ENCODE measurements at regions not wholly inside any gene's neighbourhood (a gene's known extent, or its start where the extent isn't known, plus 50 kb on each side); places are given as distances from the start of the nearest gene placed in this dataset.

GRCh38 chr5:146940295-146940694 lies 61.7 kb upstream of the PPP2R2B start:
- intact Hi-C loops (cut with micrococcal nuclease) = no loop called here
- no peak overlapping the region for H3K27ac Mint-ChIP-seq
- no peaks in the 10 kb centered on the region for H3K4me1 Mint-ChIP-seq
- no peak for DNase-seq
- H3K9me3 Mint-ChIP-seq = no peaks in the 10 kb centered on the region
- no peaks in the 10 kb centered on the region for H3K36me3 Mint-ChIP-seq (ENCODE audit: low read depth)
- peaks cover 2% of the 10 kb centered on the region for H3K27me3 Mint-ChIP-seq
- H3K4me3 Mint-ChIP-seq = no peak overlapping the region

DNA sequence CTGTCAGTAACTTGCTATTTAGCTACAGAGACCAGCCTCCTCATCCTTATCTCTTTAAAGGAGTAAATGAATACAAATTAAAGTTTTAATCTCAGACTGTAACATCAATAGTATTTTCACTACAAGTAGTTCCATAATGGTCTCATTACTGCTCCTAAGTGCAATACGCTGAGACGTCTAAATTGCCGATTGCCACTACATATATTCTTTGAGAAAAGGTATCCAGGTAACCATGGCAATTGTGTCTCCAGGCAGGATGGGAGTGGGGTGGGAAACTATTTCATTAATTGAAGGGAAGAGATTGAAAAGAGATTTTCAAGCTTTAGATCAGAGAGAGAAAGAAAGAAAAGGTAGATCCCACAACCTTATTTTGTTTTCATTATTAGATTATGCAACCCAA lies 65.5 kb upstream of the PPP2R2B start:
- H3K4me3 Mint-ChIP-seq = no peak overlapping the region
- intact Hi-C loops (cut with micrococcal nuclease) = no loop called here
- H3K36me3 Mint-ChIP-seq (ENCODE audit: low read depth) = no peaks in the 10 kb centered on the region
- H3K4me1 Mint-ChIP-seq = no peaks in the 10 kb centered on the region
- no peaks in the 10 kb centered on the region for H3K27me3 Mint-ChIP-seq
- no peak overlapping the region for H3K27ac Mint-ChIP-seq
- H3K9me3 Mint-ChIP-seq = no peaks in the 10 kb centered on the region
- no peak for DNase-seq

- intact Hi-C loops (cut with micrococcal nuclease) = no loop called here
- no peak for DNase-seq
- Mint-ChIP-seq H3K9me3 (no peaks in the 10 kb centered on the region), H3K4me1 (no peaks in the 10 kb centered on the region), H3K27ac (no peak overlapping the region), H3K36me3 (ENCODE audit: low read depth) (no peaks in the 10 kb centered on the region), H3K27me3 (no peaks in the 10 kb centered on the region), H3K4me3 (no peak overlapping the region)
Measured at GRCh38 chr5:146944764-146945616, 66.4 kb upstream of the PPP2R2B start.

DNA sequence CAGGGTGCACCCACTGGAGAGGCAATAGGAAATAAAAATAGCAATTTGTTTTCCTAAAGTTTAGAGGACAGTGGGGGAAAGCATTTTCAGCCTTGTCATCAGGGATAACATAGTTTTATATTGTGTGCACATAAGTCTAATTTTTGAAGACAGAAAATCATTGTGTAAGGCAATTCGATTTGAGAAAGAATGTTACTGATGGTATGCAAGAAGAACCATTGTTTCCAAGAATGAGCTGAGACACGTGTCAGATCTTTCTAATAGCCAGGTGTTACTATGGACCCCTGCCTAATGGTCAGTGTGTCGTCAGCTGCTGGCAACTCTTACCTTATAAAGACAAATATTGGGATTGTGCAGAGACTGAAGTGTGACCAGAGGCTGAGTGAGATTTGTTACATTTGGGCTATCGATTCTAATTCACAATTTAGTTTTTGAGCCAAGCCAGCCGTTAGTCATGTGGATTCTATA lies 67.1 kb upstream of the PPP2R2B start:
- no peaks in the 10 kb centered on the region for H3K4me1 Mint-ChIP-seq
- no peak overlapping the region for H3K4me3 Mint-ChIP-seq
- no peak for DNase-seq
- no peak overlapping the region for H3K27ac Mint-ChIP-seq
- H3K9me3 Mint-ChIP-seq = no peaks in the 10 kb centered on the region
- intact Hi-C loops (cut with micrococcal nuclease) = no loop called here
- H3K27me3 Mint-ChIP-seq = no peaks in the 10 kb centered on the region
- H3K36me3 Mint-ChIP-seq (ENCODE audit: low read depth) = no peaks in the 10 kb centered on the region

DNA sequence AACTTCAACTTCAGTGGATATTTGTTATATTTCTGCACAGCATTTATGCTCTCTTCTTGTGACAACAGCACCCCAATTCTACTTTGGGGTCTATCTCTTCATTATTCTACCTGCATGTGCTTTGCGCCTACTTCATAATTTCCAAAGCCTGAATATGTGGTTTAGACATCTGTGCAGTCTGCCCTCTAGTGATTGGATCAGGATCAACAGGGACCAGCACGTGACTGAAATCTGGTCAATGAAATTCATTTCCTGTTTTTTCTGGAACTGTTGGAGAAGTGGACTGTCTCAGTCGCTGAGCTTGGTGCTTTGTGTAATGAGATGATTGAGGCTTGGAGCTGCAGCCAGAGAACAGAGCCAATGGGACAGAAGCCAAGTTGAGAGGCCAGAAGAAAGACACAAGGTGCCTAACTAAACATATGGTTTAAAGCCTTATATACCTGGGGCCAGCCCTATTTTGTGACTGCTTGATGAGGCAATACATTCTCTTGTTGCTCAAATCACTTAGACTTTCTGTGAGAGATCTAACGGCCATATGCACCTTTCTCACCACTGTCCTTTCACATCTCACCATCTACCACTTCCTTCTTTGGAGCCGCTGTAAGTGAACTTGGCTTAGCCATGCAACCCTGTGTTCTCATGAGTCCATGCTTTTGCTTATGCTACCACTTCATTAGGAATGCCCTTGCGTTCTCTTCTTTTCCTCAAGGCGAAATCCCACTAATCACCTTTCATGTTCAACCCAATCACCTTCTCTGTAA lies 68.8 kb upstream of the PPP2R2B start:
- H3K36me3 Mint-ChIP-seq (ENCODE audit: low read depth) = no peaks in the 10 kb centered on the region
- H3K27me3 Mint-ChIP-seq = no peaks in the 10 kb centered on the region
- H3K27ac Mint-ChIP-seq = no peak overlapping the region
- intact Hi-C loops (cut with micrococcal nuclease) = no loop called here
- H3K4me1 Mint-ChIP-seq = no peaks in the 10 kb centered on the region
- no peak overlapping the region for H3K4me3 Mint-ChIP-seq
- no peaks in the 10 kb centered on the region for H3K9me3 Mint-ChIP-seq
- DNase-seq = peak; percentile 56

GRCh38 chr5:146948666-146949065 lies 70.1 kb upstream of the PPP2R2B start:
- Mint-ChIP-seq H3K4me1 (no peaks in the 10 kb centered on the region), H3K9me3 (no peaks in the 10 kb centered on the region), H3K27ac (no peak overlapping the region), H3K4me3 (no peak overlapping the region), H3K36me3 (ENCODE audit: low read depth) (no peaks in the 10 kb centered on the region), H3K27me3 (no peaks in the 10 kb centered on the region)
- no peak for DNase-seq
- intact Hi-C loops (cut with micrococcal nuclease) = no loop called here

GRCh38 chr5:146952168-146952567 lies 73.6 kb upstream of the PPP2R2B start:
- Mint-ChIP-seq H3K36me3 (ENCODE audit: low read depth) (no peaks in the 10 kb centered on the region), H3K27me3 (peaks cover under 1% of the 10 kb centered on the region), H3K4me1 (no peaks in the 10 kb centered on the region), H3K4me3 (no peak overlapping the region), H3K27ac (no peak overlapping the region), H3K9me3 (no peaks in the 10 kb centered on the region)
- intact Hi-C loops (cut with micrococcal nuclease) = no loop called here
- no peak for DNase-seq

DNA sequence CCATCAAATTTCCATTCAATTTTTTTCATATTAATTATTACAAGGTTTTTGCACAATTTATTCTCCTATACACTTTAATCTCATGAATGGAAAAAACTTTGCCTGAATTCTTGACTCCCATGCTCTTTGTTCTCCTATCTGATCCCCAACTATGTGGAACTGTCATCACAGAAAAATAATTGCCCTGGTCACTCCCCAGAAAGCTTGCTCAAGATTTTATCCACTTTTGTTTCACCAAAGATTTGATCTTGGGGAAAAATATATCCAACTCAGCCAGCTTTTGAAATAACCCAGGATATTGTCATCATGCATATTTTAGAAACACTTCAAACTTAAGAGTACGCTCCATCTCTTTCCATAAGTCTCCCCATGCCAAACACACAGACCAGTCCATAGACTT lies 77.7 kb upstream of the PPP2R2B start:
- Mint-ChIP-seq H3K4me3 (no peak overlapping the region), H3K36me3 (ENCODE audit: low read depth) (no peaks in the 10 kb centered on the region), H3K9me3 (no peaks in the 10 kb centered on the region), H3K27ac (no peak overlapping the region), H3K4me1 (no peaks in the 10 kb centered on the region), H3K27me3 (peaks cover 2% of the 10 kb centered on the region)
- intact Hi-C loops (cut with micrococcal nuclease) = no loop called here
- DNase-seq = no peak

DNA sequence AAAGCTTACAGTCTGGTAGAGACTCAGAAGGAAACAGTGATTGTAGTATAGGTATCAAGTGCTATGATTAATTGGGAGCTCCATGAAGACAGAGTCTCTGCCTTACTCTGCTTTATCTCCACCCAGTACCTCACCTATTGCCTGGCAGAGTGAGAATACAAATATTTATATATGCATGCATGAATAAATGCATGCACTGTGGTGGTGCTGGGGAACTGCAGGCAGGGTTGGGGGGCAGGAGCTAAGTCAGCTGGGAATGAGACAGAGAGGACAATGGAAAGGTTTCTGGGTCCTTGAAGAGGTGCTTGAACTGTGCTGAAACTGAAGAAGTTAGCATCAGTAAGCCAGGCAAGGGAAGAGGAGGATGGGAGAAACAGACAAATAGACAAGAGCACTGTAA lies 80.8 kb upstream of the PPP2R2B start:
- Mint-ChIP-seq H3K27ac (no peak overlapping the region), H3K36me3 (ENCODE audit: low read depth) (no peaks in the 10 kb centered on the region), H3K27me3 (peaks cover 2% of the 10 kb centered on the region), H3K4me1 (no peaks in the 10 kb centered on the region), H3K9me3 (no peaks in the 10 kb centered on the region), H3K4me3 (no peak overlapping the region)
- DNase-seq = no peak
- intact Hi-C loops (cut with micrococcal nuclease) = no loop called here

DNA sequence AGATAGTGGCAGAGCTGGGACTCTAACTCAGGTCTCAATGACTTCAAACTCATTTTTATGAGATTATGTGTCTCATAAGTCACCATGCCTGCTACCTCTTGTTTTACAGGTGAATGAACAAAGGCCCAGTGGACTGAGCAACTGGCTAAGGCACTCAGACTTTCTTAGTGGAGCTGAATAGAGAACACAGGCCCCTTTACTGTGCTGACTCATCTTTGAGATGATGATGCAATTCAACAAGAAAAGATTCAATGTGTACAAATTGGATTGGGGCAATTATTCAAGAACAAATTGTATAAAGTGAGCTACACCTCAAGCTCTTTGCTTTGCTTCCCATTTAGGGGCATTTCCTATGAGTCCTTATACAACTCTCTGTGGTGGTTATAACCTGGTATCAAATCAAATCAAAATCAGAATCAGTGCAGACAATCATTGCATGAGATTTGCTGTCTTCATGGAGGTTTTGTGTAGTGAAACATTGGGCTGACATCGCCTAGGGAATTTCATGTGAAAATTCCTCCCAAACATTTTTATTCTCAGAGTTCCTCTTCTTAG lies 84.3 kb upstream of the PPP2R2B start:
- Mint-ChIP-seq H3K9me3 (no peaks in the 10 kb centered on the region), H3K36me3 (ENCODE audit: low read depth) (no peaks in the 10 kb centered on the region)
- intact Hi-C loops (cut with micrococcal nuclease) = loop anchor here (10.0 kb wide), 1 partner anchor 222 kb away; no protein-coding TSS in a partner anchor

GRCh38 chr5:146965761-146966659 lies 87.5 kb upstream of the PPP2R2B start:
- Mint-ChIP-seq H3K27me3 (no peaks in the 10 kb centered on the region), H3K27ac (no peak overlapping the region), H3K36me3 (ENCODE audit: low read depth) (no peaks in the 10 kb centered on the region), H3K4me3 (no peak overlapping the region), H3K9me3 (no peaks in the 10 kb centered on the region), H3K4me1 (no peaks in the 10 kb centered on the region)
- intact Hi-C loops (cut with micrococcal nuclease) = loop anchor here (1.0 to 10.0 kb wide), 3 partner anchors 219 to 433 kb away; no protein-coding TSS in a partner anchor
- peak; percentile 86 for DNase-seq

More for the DNA sequence above, 84.3 kb upstream of the PPP2R2B start:
- Mint-ChIP-seq H3K27me3 (no peaks in the 10 kb centered on the region), H3K27ac (no peak overlapping the region), H3K4me3 (no peak overlapping the region), H3K4me1 (no peaks in the 10 kb centered on the region)
- DNase-seq = no peak

DNA sequence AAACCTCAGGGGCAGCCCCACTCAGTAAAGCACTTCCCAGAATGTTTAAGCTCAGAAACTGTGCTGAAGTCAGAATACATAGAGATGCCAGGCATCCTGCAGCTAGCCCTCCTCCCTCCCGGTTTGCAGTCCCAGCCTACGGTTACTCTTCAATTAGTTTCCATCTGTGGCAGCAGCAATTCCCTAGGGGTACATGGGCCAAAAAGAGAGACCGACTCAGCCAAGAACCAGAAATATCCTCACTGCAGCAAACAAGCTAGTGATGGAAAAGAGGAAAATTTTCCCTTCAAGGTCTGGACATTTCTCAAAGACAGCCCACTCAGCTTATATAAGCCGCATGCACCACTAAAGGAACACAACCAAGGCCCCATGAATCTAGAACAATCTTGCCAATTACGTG lies 89.1 kb upstream of the PPP2R2B start:
- H3K27ac Mint-ChIP-seq = no peak overlapping the region
- H3K9me3 Mint-ChIP-seq = no peaks in the 10 kb centered on the region
- intact Hi-C loops (cut with micrococcal nuclease) = loop anchor here (10.0 kb wide), 1 partner anchor 217 kb away; no protein-coding TSS in a partner anchor
- peaks cover 3% of the 10 kb centered on the region for H3K27me3 Mint-ChIP-seq
- no peaks in the 10 kb centered on the region for H3K36me3 Mint-ChIP-seq (ENCODE audit: low read depth)
- H3K4me3 Mint-ChIP-seq = no peak overlapping the region
- H3K4me1 Mint-ChIP-seq = no peaks in the 10 kb centered on the region
- DNase-seq = no peak

DNA sequence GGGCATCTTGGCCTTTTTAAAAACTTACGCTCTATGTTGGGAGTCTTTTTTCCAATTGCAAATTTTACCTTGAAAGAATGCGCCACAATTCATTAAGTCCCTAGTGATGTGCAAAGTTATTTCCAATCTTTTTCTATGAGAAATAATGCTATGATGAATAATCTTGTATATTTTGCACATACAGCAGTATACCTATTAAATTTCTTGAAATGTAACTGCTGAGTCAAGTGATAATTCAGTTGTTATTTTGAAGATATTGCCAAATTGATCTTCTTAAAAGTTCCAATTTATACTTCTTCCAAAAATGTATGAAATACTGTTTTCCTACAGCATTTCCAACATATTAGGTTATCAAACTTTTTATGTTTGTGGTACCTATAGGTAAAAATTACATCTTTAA lies 92.8 kb upstream of the PPP2R2B start:
- intact Hi-C loops (cut with micrococcal nuclease) = no loop called here
- Mint-ChIP-seq H3K4me1 (no peaks in the 10 kb centered on the region), H3K27me3 (peaks cover 8% of the 10 kb centered on the region), H3K27ac (no peak overlapping the region), H3K9me3 (no peaks in the 10 kb centered on the region), H3K4me3 (no peak overlapping the region), H3K36me3 (ENCODE audit: low read depth) (no peaks in the 10 kb centered on the region)
- DNase-seq = no peak

Measured in activated CD4-positive, alpha-beta T cell treated with anti-CD3 and anti-CD28 coated beads, Interleukin-2, amount 10 ng/mL, durations not matched to agents 24 days and 14 days (primary cell).